Testis (tissue), 2 donors: ENCODE measurements at regions not wholly inside any gene's neighbourhood (a gene's known extent, or its start where the extent isn't known, plus 50 kb on each side); places are given as distances from the start of the nearest gene placed in this dataset.

Experiments used
- CTCF ChIP-seq, 3 experiments: fragments of 450-650 bp in 2 of 3; fragments of 200-600 bp in 1 of 3; sonication (generic) in 1 of 3; IDR thresholded peaks; one replicate each; pipeline ENCODE4 v1.5.1; 2016 to 2019; ENCODE audit warnings: antibody characterized with exemption in 3 of 3, mild to moderate bottlenecking in 2 of 3, moderate library complexity in 1 of 3
- POLR2A ChIP-seq: fragments of 450-650 bp; IDR thresholded peaks from one replicate; pipeline ENCODE4 v1.6.1; 2017; ENCODE audit warnings: antibody characterized with exemption, mild to moderate bottlenecking, moderate library complexity

- TF ChIP-seq CTCF (IDR thresholded peaks at IDR 0.05) (no peak), POLR2A (no peak)
Measured at GRCh38 chr17:27244011-27244410, 49.9 kb upstream of the WSB1 start.
